ENCODE measurements at regions not wholly inside any gene's neighbourhood (a gene's known extent, or its start where the extent isn't known, plus 50 kb on each side); places are given as distances from the start of the nearest gene placed in this dataset.

DNA sequence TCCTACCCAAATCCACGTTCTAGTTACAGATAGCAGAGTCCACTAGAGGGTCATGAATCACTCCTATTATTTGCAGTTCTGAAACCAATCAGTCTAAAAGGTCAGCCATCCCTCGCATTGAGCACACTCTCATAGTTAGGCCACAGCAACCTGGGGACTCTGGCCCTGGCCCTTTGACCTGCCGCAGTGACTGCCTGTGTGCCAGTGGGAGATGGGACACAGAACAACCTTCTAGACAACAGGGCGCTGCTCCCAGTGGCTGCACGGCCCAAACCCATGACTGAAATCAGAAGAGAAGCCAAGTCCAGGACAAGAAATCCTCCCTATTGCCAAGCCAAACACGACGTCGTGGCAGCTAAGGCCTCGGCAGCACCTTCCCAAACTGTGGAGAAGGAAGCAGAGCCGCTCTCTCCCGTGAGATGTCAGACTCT, 158.5 kb downstream of the HERPUD2 start:
- DNase-seq (ENCODE audit: low read depth) = no peak

DNA sequence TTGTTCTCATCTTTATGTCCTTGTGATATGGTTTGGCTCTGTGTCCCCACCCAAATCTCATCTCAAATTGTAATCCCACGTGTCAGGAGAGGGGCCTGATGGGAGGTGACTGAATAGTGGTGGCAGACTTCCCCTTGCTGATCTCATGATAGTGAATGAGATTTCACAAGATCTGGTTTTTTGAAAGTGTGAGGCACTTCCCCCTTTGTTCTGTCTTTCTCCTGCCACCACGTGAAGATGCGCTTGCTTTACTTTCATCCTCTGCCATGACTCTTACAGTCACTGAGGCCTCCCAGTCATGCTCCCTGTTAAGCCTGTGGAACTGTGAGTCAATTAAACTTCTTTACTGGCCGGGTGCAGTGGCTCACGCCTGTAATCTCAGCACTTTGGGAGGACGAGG, 161.0 kb downstream of the HERPUD2 start:
- no peak for DNase-seq (ENCODE audit: low read depth)

DNA sequence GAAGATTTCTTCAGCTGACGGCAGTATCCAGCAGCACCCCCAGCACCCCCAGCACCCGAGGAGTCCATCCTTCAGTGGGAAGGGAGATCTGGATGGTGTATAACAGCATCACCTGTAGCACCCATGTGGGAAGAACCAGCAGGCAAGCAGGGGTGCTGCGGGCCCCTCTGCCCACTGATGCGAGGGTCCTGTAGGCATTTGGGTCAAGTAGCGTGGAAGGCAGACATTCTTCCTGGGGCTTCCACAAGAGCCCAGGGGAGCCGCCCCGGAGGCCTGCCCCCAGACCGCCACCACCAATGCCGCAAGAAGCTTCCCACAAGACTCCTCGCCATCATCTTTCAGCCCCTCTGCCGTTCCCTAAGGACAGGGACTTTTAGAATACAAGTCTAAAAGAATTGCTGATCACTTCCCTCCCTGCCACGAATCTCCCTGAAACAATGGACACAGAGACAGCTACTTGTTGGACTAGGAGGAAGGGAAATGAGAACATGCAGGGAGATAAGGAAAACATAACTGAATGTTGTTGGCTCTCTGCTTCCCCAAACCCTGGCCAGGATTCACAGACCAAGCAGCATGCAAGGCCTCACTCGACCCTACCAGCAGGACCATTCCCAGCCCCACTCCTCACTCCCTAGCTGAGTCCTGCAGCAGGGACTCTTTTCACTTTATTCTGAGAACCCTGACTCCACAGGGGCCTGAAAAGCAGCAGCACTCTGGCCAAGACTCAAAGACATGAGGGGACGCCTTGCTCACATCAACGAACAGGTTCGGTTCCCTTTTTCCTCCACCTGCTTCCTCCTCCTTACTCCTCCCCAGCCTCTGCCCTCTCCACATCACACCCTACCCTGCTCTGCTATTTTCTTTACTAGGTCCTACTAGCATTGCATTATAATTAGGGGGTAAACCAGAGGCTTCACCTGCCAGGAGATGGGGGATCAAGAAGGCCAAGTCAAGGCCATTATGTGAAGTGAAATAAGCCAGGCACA, 164.5 kb downstream of the HERPUD2 start:
- DNase-seq (ENCODE audit: low read depth) = no peak

DNA sequence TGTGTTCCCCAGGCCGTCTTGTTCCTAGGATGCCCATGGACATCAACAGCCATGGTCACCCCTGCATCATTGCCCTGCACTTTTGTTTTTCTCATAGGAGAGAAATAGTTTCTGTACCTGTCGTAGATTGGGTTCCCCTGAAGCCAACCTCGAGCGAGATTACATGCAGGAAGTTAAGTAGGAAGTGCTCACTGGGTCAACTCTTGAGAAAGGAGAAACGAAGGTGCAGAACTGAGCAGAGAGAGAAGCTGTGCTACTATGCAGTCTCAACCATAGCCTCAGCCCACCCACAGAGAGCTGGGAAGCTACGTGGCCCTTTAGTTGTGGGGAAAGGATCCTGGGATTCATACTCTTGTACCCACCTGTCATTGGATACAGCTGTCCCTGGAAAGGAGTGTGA, 165.2 kb downstream of the HERPUD2 start:
- no peak for DNase-seq (ENCODE audit: low read depth)

DNA sequence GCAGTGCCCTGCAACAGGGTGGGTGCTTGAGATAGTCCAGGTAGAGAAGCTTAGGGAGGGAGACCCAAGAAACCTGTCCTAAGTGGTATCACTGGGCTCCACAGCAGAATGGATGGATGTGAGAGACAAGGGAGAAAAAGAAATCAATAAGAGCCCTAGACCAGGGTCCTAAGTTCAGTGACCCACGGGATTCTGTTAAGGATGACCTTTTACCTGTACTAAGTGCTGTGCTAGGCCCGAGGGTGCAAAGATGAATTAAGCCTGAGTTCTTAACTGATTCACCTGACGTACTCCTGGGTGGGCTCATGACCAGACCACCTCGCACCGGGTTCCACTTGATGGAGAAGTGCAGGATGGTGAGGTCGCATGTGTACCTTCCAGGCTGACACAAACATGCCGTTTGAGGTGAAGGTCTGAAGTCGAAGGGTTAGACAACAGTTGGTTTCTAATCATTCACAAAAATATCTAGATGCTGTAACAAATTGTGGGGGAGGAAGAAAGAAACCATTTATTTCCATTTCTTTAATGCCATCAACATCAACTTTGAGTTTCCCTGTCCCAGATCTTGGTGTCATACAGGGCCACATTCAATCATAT, 166.5 kb downstream of the HERPUD2 start:
- no peak for DNase-seq (ENCODE audit: low read depth)

DNA sequence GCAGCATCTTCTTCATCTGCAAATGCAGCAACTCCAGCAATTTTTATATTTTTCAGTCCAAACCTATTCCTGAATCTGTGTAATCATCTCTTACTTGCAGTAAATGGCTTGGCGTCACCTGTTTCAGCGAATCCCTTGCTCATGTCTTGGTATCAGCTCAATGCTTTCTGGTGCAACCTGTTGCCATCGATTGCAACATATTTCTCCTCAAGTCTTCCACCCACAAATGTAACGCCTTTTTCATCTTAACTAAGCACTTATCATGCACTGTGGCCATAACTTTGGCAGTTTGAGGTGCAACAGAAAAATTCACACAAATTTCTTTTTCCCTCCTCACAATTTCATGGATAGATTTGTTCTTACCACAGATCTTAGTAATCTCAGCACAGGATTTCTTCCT, 168.3 kb downstream of the HERPUD2 start:
- no peak for DNase-seq (ENCODE audit: low read depth)

DNA sequence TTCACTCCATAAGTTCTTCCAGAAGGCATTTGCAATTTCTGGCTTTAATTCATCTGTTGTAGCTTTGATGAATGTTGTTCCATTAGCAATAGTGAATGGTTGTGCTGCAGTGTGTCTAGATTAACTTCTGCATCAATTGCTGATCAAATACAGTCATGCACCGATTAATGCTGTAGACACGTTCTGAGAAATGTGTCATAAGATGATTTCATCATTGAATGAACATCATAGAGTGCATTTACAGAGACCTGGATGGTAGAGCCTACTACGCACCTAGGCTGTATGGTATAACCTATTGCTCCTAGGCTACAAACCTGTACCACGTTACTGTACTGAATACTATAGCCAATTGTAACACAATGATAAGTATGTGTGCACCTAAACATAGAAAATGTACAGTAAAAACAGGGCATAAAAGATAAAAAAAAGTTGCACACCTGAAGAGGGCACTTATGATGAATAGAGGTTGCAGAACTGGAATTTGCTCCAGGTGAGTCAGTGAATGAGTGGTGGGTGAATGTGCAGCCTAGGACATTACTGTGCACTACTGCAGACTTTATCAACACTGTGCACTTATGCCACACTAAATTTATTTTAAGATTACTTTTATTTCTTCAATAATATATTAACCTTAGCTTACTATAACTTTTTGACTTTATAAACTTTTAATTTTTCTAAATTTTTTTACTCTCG, 170.7 kb downstream of the HERPUD2 start:
- no peak for DNase-seq (ENCODE audit: low read depth)

DNA sequence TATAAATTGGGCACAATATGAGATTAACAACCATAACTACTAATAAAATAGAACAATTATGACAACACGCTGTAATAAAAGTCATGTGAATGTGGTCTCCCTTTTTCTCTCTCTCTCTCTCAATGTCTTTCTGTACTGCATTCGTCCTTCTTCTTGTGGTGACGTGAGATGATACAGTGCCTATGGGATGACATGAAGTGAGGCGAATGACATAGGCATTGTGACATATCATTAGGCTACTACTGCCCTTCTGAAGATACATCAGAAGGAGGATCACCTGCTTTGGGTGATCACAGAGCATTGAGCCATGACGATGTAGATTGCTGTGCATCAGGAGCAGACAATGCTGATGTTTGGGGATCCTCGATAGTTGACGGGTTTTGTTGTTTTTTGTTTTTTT, 171.6 kb downstream of the HERPUD2 start:
- no peak for DNase-seq (ENCODE audit: low read depth)

DNA sequence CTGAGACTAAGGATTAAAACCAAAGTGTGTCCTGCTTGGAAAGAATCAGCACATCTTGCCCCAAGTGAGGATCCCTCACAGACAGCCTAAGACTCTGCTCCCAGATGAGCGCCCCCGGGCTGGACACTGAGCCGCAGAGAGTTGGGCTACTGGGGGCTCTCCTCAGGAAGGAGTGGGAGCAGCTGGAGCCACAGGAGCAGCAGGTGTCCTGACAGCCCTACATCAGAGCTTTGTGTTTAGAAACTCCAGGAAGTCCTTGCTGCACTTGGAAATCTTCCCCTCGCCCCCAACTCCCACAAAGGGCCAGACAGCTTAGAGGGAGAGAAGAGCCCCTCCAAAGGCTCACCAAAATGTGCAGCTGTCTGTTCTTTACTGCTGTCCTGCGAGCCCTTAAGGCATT, 172.2 kb downstream of the HERPUD2 start:
- no peak for DNase-seq (ENCODE audit: low read depth)

DNA sequence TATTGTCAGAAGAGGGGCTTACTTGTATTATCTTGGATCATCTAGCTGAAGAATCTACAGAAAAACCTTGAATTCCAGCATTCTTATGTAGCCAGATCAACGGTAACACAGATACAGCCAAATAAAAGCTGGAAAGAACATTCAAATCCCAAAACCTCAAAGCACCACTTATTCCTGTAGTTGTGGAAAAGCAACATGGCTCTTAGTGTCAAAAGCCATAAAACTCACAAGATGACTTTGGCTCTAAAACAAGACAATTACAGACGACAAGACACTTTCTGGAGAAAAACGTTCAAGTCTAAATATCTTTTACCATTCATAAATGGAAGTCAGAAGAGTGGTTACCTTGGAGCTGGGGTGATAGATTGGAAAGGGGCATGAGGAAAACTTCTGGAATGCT, 173.0 kb downstream of the HERPUD2 start:
- no peak for DNase-seq (ENCODE audit: low read depth)

DNA sequence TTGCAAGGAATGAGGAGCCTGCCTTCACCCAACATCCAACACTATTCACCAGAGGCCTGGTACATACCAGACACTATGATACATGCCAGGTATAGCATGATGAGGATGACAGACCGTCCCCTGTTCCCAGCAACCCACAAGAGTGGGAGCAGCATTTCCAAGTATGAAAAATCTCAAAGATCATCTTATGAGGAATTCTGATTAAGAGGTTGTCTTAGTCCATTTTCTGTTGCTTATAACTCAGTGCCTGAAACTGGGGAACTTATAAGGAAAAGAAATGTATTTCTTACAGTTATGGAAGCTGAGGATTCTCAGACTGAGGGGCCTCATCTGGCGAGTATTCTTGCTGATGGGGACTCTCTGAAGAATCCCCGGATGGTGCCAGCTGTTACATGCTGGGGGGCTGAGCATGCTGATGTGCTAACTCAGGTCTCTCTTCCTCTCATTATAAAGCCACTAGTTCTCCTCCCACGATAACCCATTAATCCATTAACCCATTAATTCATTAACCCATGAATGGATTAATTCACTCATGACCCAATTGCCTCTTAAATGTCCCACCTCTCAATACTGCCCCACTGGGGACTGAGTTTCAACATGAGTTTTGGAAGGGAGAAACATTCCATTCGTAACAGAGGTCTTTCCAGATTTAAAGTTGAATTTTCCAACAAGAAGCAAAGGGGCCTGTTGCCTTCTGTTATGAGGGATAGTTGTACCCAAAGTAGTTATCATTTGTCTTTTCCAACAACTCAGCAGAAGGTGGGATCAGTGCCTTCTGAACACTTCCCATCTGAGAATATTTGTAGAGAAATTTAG, 173.9 kb downstream of the HERPUD2 start:
- no peak for DNase-seq (ENCODE audit: low read depth)

DNA sequence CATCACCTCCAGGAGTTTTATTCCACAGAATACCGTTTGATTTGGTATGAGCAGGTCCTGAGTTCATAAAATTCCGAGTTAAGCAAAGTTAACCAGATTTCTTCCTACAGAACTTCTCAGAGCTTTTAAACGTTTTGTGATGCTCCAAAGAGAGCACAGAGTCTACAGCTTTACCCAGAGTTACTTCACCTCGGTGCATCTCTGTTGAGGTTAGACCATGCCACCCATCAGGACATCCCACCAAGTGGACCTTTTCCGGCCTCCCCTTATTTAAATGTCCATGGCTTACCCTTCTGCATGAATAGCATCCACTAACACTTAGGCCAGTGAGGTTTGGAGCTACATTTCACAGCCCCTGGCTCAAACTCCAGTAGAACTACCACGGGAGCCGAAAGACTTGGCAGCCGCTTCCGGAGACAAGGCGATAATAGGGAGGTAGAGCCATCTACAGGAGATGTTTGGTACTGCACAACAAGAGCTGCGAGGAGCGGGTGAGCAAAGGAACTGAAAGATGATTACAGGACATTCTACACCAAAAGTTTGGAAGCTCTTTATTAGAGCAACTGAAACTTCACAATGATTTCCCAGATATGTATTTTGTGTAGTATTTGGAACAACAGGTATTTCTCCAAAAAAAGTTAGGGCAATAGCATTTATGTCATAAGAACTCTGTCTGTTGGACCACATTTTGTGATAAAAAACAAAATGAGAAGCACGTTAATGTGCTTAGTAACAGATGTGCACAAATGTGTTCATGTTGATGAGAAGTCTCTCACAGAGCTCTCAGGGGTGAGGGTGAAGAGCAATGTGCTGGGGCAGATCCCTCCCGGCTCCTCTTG, 174.7 kb downstream of the HERPUD2 start:
- DNase-seq (ENCODE audit: low read depth) = peak; percentile 66

DNA sequence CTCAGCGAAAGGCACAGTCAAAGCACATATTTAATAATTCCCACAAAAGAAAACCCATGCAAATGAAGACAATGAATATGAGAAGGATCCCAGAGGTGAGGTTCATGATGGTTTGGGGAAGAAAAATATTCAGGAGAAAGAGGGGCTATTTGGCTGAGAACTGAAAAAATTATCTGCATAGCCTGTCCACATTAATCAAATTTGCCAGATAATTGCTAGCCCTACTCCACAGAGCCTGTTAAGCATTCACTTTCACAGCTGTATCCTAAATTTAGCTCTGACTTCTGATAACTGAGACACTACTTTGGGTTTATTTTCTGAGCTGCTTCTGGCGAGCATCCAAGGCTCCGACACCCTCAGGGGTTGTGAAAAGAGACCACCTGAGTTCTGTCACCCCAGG, 176.2 kb downstream of the HERPUD2 start:
- no peak for DNase-seq (ENCODE audit: low read depth)

DNA sequence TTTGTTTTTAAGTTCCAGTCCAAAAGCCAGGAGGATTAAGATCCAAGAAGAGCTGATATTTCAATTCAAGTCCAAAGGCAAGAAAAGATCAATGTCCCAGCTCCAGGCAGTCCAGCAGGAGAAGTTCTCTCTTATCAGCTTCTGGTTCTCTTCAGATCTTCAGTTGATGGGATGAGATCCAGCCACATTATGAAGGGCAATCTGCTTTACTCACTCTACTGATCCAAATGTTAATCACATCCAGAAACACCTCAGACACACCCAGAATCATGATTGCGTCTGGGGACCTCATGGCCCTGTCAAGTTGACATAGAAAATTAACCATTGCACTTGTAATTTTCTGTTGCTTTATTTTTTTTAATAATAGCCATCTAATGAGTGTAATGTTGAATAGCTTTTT, 178.4 kb downstream of the HERPUD2 start:
- DNase-seq (ENCODE audit: low read depth) = no peak

DNA sequence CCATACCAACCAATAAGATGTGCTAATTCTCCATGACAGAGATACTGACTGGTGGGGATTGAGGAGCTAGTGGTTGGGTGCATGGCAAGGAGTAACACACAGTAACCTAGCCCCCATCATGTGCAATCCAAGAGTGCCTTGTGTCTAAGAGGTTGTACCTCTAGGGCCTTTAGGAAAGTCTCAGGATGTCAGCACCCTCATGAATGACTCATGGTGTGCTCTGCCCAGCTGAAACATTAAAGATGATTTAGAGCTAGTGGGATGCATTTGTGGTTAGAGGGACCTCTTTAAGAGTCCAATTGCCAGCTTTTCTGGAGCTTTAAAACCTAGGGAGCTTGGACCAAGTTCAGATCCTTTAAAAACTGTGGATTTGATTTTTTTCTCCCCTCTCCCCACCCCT, 181.1 kb downstream of the HERPUD2 start:
- no peak for DNase-seq (ENCODE audit: low read depth)

DNA sequence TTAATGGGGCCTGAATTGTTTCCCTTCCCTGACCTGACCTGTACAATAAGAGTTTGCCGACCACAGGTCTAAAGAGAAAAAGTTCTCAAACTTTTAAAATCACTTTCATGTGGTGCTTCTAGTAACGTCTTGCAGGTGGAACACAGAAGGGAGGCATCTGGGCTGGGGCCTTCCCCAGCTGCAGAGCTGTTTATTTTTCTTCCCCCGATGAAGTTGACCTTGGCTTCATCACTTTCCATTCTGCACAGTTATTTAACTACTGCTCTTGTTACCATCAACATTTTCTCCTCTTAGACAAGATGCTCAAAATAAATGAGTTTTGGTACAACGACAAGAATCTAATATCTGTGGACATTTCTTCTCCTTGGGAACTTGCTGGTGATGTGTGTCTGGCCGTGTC, 181.7 kb downstream of the HERPUD2 start:
- no peak for DNase-seq (ENCODE audit: low read depth)

DNA sequence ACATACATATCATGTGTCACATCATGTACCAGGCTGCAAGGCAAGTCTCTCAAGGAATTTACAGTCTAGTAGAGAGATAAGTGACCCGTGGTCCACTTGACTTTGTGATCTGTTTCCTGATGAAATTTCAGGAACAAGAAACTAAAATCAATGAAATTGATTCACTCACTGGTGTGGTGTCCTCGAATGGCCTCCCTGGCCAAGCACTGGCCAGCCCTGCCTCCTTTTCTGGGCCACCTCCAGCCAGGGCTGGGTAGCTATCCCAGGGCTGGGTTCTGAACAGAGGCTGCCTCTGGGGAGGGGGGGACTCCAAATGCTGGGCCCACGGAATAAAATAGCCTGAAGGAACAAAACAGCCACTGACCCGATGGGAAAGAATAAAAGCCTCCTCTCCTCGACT, 182.2 kb downstream of the HERPUD2 start:
- no peak for DNase-seq (ENCODE audit: low read depth)

DNA sequence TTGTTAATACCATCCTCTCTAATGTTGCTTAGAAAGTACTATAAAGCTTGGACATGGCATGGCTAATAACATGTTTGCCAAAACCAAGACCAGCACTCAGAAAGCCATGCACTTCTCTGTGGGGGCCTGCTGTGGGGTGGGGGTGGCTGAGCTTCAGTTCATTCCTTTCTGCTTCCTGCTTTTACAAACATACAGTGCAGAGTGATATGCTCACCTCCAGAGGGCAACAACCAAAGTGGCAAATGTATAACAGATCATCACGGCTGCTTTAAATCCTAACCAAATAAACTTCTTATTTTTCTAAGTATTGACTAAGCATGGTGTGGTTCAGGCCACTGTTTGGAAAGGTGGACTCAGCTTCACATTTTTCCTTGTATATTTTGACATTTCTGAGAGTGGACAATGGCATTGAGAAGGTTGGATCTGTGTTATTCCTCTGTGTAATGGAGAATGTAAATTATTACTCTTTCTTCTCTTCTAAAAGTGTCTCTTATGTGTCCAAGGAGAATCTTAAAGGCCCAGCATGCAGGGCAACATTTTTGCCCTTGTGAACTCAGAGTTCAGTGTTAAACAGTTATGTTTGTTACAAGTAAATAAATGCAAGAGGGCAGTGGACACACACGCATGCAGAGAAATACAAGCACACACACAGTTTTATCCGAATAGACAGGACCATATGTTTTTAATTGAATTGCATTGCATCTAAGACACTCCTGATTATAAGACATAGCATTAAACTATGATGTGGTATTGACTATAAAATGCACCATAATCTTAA, 186.1 kb downstream of the HERPUD2 start:
- DNase-seq (ENCODE audit: low read depth) = peak; percentile 3

DNA sequence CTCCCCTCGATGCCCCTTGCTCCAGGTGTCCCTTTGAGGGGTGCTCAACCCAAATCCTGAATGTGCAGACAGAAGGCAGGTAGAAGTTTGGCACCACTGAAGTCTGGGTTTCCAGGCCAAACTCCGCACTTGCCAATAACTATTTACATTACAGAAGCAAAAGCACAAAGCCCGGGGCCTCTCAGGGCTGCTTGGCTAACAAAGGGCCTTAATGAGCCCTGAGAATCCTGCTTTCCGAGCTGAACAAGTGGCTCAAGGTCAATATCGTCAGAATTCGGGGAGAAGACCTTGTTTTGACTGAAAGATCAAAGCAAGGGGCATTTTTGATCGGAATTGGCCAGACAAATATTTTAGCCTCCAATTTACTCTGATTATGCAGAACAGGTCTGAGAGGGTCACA, 189.9 kb downstream of the HERPUD2 start:
- DNase-seq (ENCODE audit: low read depth) = no peak

DNA sequence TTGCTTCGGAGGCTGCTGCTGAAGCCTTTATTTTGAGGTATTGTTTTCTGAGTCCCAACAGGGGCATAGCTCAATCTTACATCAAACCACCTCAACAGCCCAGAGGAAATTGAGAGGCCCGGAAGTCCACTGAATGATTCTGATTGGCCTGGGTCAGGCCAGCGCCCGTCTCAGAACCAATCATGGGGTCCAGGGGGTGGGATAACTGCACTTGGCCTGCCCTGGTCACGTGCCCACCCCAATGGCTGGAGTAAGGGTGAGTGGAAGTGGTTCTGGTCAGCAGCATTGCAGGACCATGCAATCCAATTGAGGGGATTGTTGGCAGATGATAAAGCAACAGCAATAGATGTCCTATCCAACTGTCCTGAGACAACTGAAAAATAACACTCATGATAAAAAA, 190.6 kb downstream of the HERPUD2 start:
- DNase-seq (ENCODE audit: low read depth) = no peak

Measured in iris pigment epithelial cell (primary cell).